Ovary (tissue), 7 donors: ENCODE measurements at regions not wholly inside any gene's neighbourhood (a gene's known extent, or its start where the extent isn't known, plus 50 kb on each side); places are given as distances from the start of the nearest gene placed in this dataset.

ENCODE experiments used
- DNase-seq, 5 donors: peaks; one replicate each; pipeline ENCODE4 v3.0.0-alpha.2; 2019 to 2020
- H3K27ac ChIP-seq, 2 donors: fragments of 200-600 bp; one replicate each; pipeline versions ENCODE4 v1.5.1 to v1.8.0; 2019 to 2022
- H3K27me3 ChIP-seq: fragments of 200-600 bp; one replicate; pipeline ENCODE4 v1.8.0; 2022
- H3K36me3 ChIP-seq: fragments of 200-600 bp; sonication (generic); one replicate; pipeline ENCODE4 v1.5.1; 2019
- H3K4me1 ChIP-seq: one replicate; pipeline ENCODE4 v1.8.1; 2013; ENCODE audit warnings: mild to moderate bottlenecking, moderate library complexity; ENCODE audit not compliant: insufficient read depth
- H3K4me3 ChIP-seq: fragments of 200-600 bp; sonication (generic); one replicate; pipeline ENCODE4 v1.5.1; 2017
- H3K9me3 ChIP-seq, 2 donors: fragments of 200-600 bp in 1 of 2; sonication (generic) in 1 of 2; one replicate each; pipeline versions ENCODE4 v1.5.1 to v1.8.1; 2013 to 2019; ENCODE audit warnings: mild to moderate bottlenecking in 1 of 2, moderate library complexity in 1 of 2
- CTCF ChIP-seq, 3 donors: fragments of 450-650 bp in 2 of 3; fragments of 200-600 bp in 1 of 3; IDR thresholded peaks; one replicate each; pipeline versions ENCODE4 v1.5.1 to v1.8.0; 2016 to 2022; ENCODE audit warnings: antibody characterized with exemption in 3 of 3, mild to moderate bottlenecking in 1 of 3
- EP300 ChIP-seq: sonication (generic); formaldehyde crosslinking; IDR thresholded peaks from one replicate; pipeline ENCODE4 v1.6.1; 2017; ENCODE audit warnings: antibody characterized with exemption
- POLR2A ChIP-seq: fragments of 450-650 bp; IDR thresholded peaks from one replicate; pipeline ENCODE4 v1.6.1; 2017; ENCODE audit warnings: antibody characterized with exemption, mild to moderate bottlenecking, moderate library complexity
- WGBS, 3 donors: extraction: QIAGEN DNeasy Blood & Tissue Kit in 1 of 3; methylation state at CpG; one replicate each; pipeline versions ENCODE4 v1.1.5 to v1.1.7; 2013 to 2017; 5-methylcytosine and 5-hydroxymethylcytosine counted together
- intact Hi-C, 4 donors: fragments of 100-400 bp; cut with DNase I; formaldehyde crosslinking; loops; one replicate each; pipeline versions ENCODE4 v1.11.0 to v1.15.1; 2022 to 2023
- donor health status: DM: no; HTN: no; CAD: no; lungs with moderate emphysema.
- donor health status: DM: no; HTN: no; CAD: no.
- donor health status: Bipolar disorder and iron deficiency.
- donor health status: DM: no; HTN: no; CAD: no.
- donor health status: DM: yes; HTN: yes; CAD: no.

- no peaks in the 10 kb centered on the region for H3K27me3 ChIP-seq
- peaks cover 7% of the 10 kb centered on the region for H3K4me1 ChIP-seq
- no peak for DNase-seq
- H3K27ac ChIP-seq, result no peak overlapping the region
- no peaks in the 10 kb centered on the region for H3K9me3 ChIP-seq
- H3K4me3 ChIP-seq, result no peak overlapping the region
- TF ChIP-seq EP300 (no peak), POLR2A (no peak), CTCF (IDR thresholded peaks at IDR 0.05) (no peak)
- H3K36me3 ChIP-seq, result no peaks in the 10 kb centered on the region
- intact Hi-C loops, result no loop called here
- WGBS, 3 donors, result 97 to 100% (median 98%) methylated on average over 1 of the region's 1 CpG
These were observed 157.7 kb upstream of the CDH11 start for GRCh38 chr16:65279576-65279975.

- no peaks in the 10 kb centered on the region for H3K9me3 ChIP-seq
- 84 to 88% (median 85%) methylated on average over 6 of the region's 6 CpGs for WGBS, 3 donors
- no peak for TF ChIP-seq POLR2A
- TF ChIP-seq CTCF (IDR thresholded peaks at IDR 0.05), result no peak
- no peak for TF ChIP-seq EP300
- no peak overlapping the region for H3K4me3 ChIP-seq
- H3K36me3 ChIP-seq, result no peaks in the 10 kb centered on the region
- intact Hi-C loops, result no loop called here
- H3K27me3 ChIP-seq, result no peaks in the 10 kb centered on the region
- H3K27ac ChIP-seq, result no peak overlapping the region
- DNase-seq, result no peak
- peaks cover 2% of the 10 kb centered on the region for H3K4me1 ChIP-seq
These were observed 157.0 kb upstream of the CDH11 start for GRCh38 chr16:65278874-65279273.

- no peak for TF ChIP-seq POLR2A
- no peak for TF ChIP-seq EP300
- TF ChIP-seq CTCF (IDR thresholded peaks at IDR 0.05), result no peak
- no peaks in the 10 kb centered on the region for H3K4me1 ChIP-seq
- H3K36me3 ChIP-seq, result no peaks in the 10 kb centered on the region
- H3K9me3 ChIP-seq, result no peaks in the 10 kb centered on the region
- H3K4me3 ChIP-seq, result no peak overlapping the region
- intact Hi-C loops, result no loop called here
- no peaks in the 10 kb centered on the region for H3K27me3 ChIP-seq
- DNase-seq, result no peak
- WGBS, 3 donors, result 83 to 87% (median 85%) methylated on average over 3 of the region's 3 CpGs
- no peak overlapping the region for H3K27ac ChIP-seq
These were observed 152.7 kb upstream of the CDH11 start for GRCh38 chr16:65274566-65274965.

GRCh38 chr16:65272699-65273414 lies 151.0 kb upstream of the CDH11 start:
- H3K4me1 ChIP-seq, result no peaks in the 10 kb centered on the region
- no peak overlapping the region for H3K27ac ChIP-seq
- no peaks in the 10 kb centered on the region for H3K27me3 ChIP-seq
- intact Hi-C loops, result no loop called here
- DNase-seq, result no peak
- H3K36me3 ChIP-seq, result no peaks in the 10 kb centered on the region
- H3K9me3 ChIP-seq, result no peaks in the 10 kb centered on the region
- WGBS, 3 donors, result 95 to 98% (median 96%) methylated on average over 4 of the region's 4 CpGs
- no peak for TF ChIP-seq POLR2A
- TF ChIP-seq EP300, result no peak
- TF ChIP-seq CTCF (IDR thresholded peaks at IDR 0.05), result no peak
- H3K4me3 ChIP-seq, result no peak overlapping the region
